ENCODE measurements at regions not wholly inside any gene's neighbourhood (a gene's known extent, or its start where the extent isn't known, plus 50 kb on each side); places are given as distances from the start of the nearest gene placed in this dataset.

GRCh38 chr7:20535541-20535940 lies 79.9 kb upstream of the ABCB5 start:
- TF ChIP-seq MAX (IDR thresholded peaks at IDR 0.05): peak; percentile 64; the same call in 1 of the 2 replicates
- peak; percentile 80 for TF ChIP-seq TCF12 (IDR thresholded peaks at IDR 0.05; ENCODE audit: low read depth)
- TF ChIP-seq FOXM1 (IDR thresholded peaks at IDR 0.05; ENCODE audit: borderline replicate concordance, low read depth): peak; percentile 58
- TF ChIP-seq YY1 (IDR thresholded peaks at IDR 0.05; ENCODE audit: low read depth): no peak
- TF ChIP-seq EGR1 (IDR thresholded peaks at IDR 0.05): no peak
- TF ChIP-seq REST (IDR thresholded peaks at IDR 0.05; ENCODE audit: low read depth): no peak
- peak; percentile 68 for TF ChIP-seq TEAD4 (IDR thresholded peaks at IDR 0.05)
- no peak for TF ChIP-seq CREB1 (IDR thresholded peaks at IDR 0.05; ENCODE audit: low read depth)
- TF ChIP-seq CEBPB (IDR thresholded peaks at IDR 0.05): no peak
- TF ChIP-seq USF1 (IDR thresholded peaks at IDR 0.05): no peak
- TF ChIP-seq EP300 (IDR thresholded peaks at IDR 0.05; ENCODE audit: borderline replicate concordance): peak; percentile 86
- peak; percentile 76 for TF ChIP-seq NFIC (IDR thresholded peaks at IDR 0.05)
- TF ChIP-seq RAD21 (IDR thresholded peaks at IDR 0.05; ENCODE audit: low read depth): 0 out of 2 replicates have a peak, but pooled peaks have one; percentile 7
- TF ChIP-seq TAF1 (IDR thresholded peaks at IDR 0.05; ENCODE audit: low read depth): no peak
- TF ChIP-seq ZBTB7A (IDR thresholded peaks at IDR 0.05; ENCODE audit: low read depth): no peak

GRCh38 chr7:20539201-20539600 lies 76.3 kb upstream of the ABCB5 start:
- TF ChIP-seq USF1 (IDR thresholded peaks at IDR 0.05): no peak
- peak; percentile 32; the same call in 1 of the 2 replicates for TF ChIP-seq RAD21 (IDR thresholded peaks at IDR 0.05; ENCODE audit: low read depth)

GRCh38 chr7:20541608-20542349 lies 73.7 kb upstream of the ABCB5 start:
- TF ChIP-seq TAF1 (IDR thresholded peaks at IDR 0.05; ENCODE audit: low read depth) (no peak), CREB1 (IDR thresholded peaks at IDR 0.05; ENCODE audit: low read depth) (no peak), EGR1 (IDR thresholded peaks at IDR 0.05) (no peak), TEAD4 (IDR thresholded peaks at IDR 0.05) (no peak), FOXM1 (IDR thresholded peaks at IDR 0.05; ENCODE audit: borderline replicate concordance, low read depth) (no peak), ZBTB7A (IDR thresholded peaks at IDR 0.05; ENCODE audit: low read depth) (no peak), RAD21 (IDR thresholded peaks at IDR 0.05; ENCODE audit: low read depth) (no peak)

- TF ChIP-seq NFIC (IDR thresholded peaks at IDR 0.05): no peak
Measured at GRCh38 chr7:20542594-20542993, 72.9 kb upstream of the ABCB5 start.

GRCh38 chr7:20543500-20543899 lies 72.0 kb upstream of the ABCB5 start:
- TF ChIP-seq EP300 (IDR thresholded peaks at IDR 0.05; ENCODE audit: borderline replicate concordance): no peak
- TF ChIP-seq TEAD4 (IDR thresholded peaks at IDR 0.05): no peak
- no peak for TF ChIP-seq YY1 (IDR thresholded peaks at IDR 0.05; ENCODE audit: low read depth)
- no peak for TF ChIP-seq TCF12 (IDR thresholded peaks at IDR 0.05; ENCODE audit: low read depth)
- no peak for TF ChIP-seq RAD21 (IDR thresholded peaks at IDR 0.05; ENCODE audit: low read depth)
- TF ChIP-seq CREB1 (IDR thresholded peaks at IDR 0.05; ENCODE audit: low read depth): no peak
- TF ChIP-seq EGR1 (IDR thresholded peaks at IDR 0.05): no peak
- TF ChIP-seq MAX (IDR thresholded peaks at IDR 0.05): no peak
- no peak for TF ChIP-seq ZBTB7A (IDR thresholded peaks at IDR 0.05; ENCODE audit: low read depth)
- TF ChIP-seq TAF1 (IDR thresholded peaks at IDR 0.05; ENCODE audit: low read depth): no peak
- TF ChIP-seq NFIC (IDR thresholded peaks at IDR 0.05): no peak
- no peak for TF ChIP-seq CEBPB (IDR thresholded peaks at IDR 0.05)
- TF ChIP-seq REST (IDR thresholded peaks at IDR 0.05; ENCODE audit: low read depth): no peak
- TF ChIP-seq FOXM1 (IDR thresholded peaks at IDR 0.05; ENCODE audit: borderline replicate concordance, low read depth): no peak
- TF ChIP-seq USF1 (IDR thresholded peaks at IDR 0.05): no peak

GRCh38 chr7:20545016-20545415 lies 70.5 kb upstream of the ABCB5 start:
- TF ChIP-seq EP300 (IDR thresholded peaks at IDR 0.05; ENCODE audit: borderline replicate concordance) (no peak), YY1 (IDR thresholded peaks at IDR 0.05; ENCODE audit: low read depth) (no peak), MAX (IDR thresholded peaks at IDR 0.05) (no peak), EGR1 (IDR thresholded peaks at IDR 0.05) (no peak), TAF1 (IDR thresholded peaks at IDR 0.05; ENCODE audit: low read depth) (no peak), ZBTB7A (IDR thresholded peaks at IDR 0.05; ENCODE audit: low read depth) (no peak), NFIC (IDR thresholded peaks at IDR 0.05) (no peak), RAD21 (IDR thresholded peaks at IDR 0.05; ENCODE audit: low read depth) (no peak), TEAD4 (IDR thresholded peaks at IDR 0.05) (no peak), REST (IDR thresholded peaks at IDR 0.05; ENCODE audit: low read depth) (no peak), FOXM1 (IDR thresholded peaks at IDR 0.05; ENCODE audit: borderline replicate concordance, low read depth) (no peak), CEBPB (IDR thresholded peaks at IDR 0.05) (no peak), TCF12 (IDR thresholded peaks at IDR 0.05; ENCODE audit: low read depth) (no peak), CREB1 (IDR thresholded peaks at IDR 0.05; ENCODE audit: low read depth) (no peak), USF1 (IDR thresholded peaks at IDR 0.05) (no peak)

Measured in Ishikawa (cell line).